ENCODE measurements at regions not wholly inside any gene's neighbourhood (a gene's known extent, or its start where the extent isn't known, plus 50 kb on each side); places are given as distances from the start of the nearest gene placed in this dataset.

- no peak overlapping the region for H3K27ac ChIP-seq (replicated peaks; ENCODE audit: low read length)
Observed at GRCh38 chr13:29909081-29909730, 58.8 kb upstream of the UBL3 start.

GRCh38 chr13:29908416-29909080 lies 58.1 kb upstream of the UBL3 start:
- Histone ChIP-seq H2BK12ac (ENCODE audit: low read length) (no peak overlapping the region), H3K79me1 (ENCODE audit: low read depth, low read length) (no peaks in the 10 kb centered on the region), H4K8ac (ENCODE audit: low read depth, low read length) (no peak overlapping the region), H3K27me3 (ENCODE audit: control insufficient read depth in 3 of 3, insufficient read depth in 3 of 3, low read depth in 1 of 3, low read length in 3 of 3) (no peaks in the 10 kb centered on the region), H3K36me3 (replicated peaks in 1 of 2; ENCODE audit: control insufficient read depth in 2 of 2, insufficient read depth in 2 of 2, low read length in 2 of 2) (no peaks in the 10 kb centered on the region), H3K27ac (replicated peaks; ENCODE audit: low read length) (no peak overlapping the region), H3K9me3 (replicated peaks in 1 of 2; ENCODE audit: control insufficient read depth in 2 of 2, insufficient read depth in 1 of 2, low read depth in 1 of 2, low read length in 2 of 2) (no peaks in the 10 kb centered on the region), H3K4me1 (ENCODE audit: control insufficient read depth in 2 of 2, insufficient read depth in 1 of 2, low read depth in 1 of 2, low read length in 2 of 2) (peaks cover 2 to 4% of the 10 kb centered on the region in 2 donors), H4K91ac (ENCODE audit: low read depth, low read length, poor library complexity) (no peak overlapping the region), H2AK5ac (ENCODE audit: low read depth, low read length) (no peak overlapping the region), H3K4me3 (ENCODE audit: low read length in 2 of 2) (no peak overlapping the region), H2BK5ac (ENCODE audit: low read length) (no peak overlapping the region), H3K4me2 (ENCODE audit: insufficient read depth, low read length, poor library complexity, severe bottlenecking) (no peak overlapping the region), H3K4ac (ENCODE audit: low read length) (no peak overlapping the region), H2BK15ac (ENCODE audit: low read length) (no peak overlapping the region), H2AFZ (ENCODE audit: low read length) (no peak overlapping the region), H3K14ac (ENCODE audit: low read length) (no peak overlapping the region), H3K18ac (ENCODE audit: low read length) (no peak overlapping the region), H3K9ac (ENCODE audit: low read depth, low read length, poor library complexity) (no peak overlapping the region), H2BK120ac (ENCODE audit: low read depth, low read length) (no peak overlapping the region), H3K23ac (ENCODE audit: low read depth, low read length, poor library complexity) (no peak overlapping the region)
- no peak for DNase-seq (ENCODE audit: low spot score)
- WGBS, 2 donors (ENCODE audit: extremely low coverage in 2 of 2, insufficient read length in 2 of 2, insufficient replicate concordance in 1 of 2) = no CpG with 5 or more reads among the region's 8 CpGs

More at GRCh38 chr13:29909081-29909730, 58.8 kb upstream of the UBL3 start:
- DNase-seq (ENCODE audit: low spot score) = no peak
- Histone ChIP-seq H2BK5ac (ENCODE audit: low read length) (no peak overlapping the region), H3K14ac (ENCODE audit: low read length) (no peak overlapping the region), H4K91ac (ENCODE audit: low read depth, low read length, poor library complexity) (no peak overlapping the region), H3K4me1 (ENCODE audit: control insufficient read depth in 2 of 2, insufficient read depth in 1 of 2, low read depth in 1 of 2, low read length in 2 of 2) (peaks cover 2 to 5% of the 10 kb centered on the region in 2 donors), H3K4ac (ENCODE audit: low read length) (no peak overlapping the region), H2AFZ (ENCODE audit: low read length) (peak overlapping the region; percentile 49), H3K9me3 (replicated peaks in 1 of 2; ENCODE audit: control insufficient read depth in 2 of 2, insufficient read depth in 1 of 2, low read depth in 1 of 2, low read length in 2 of 2) (no peaks in the 10 kb centered on the region), H3K27me3 (ENCODE audit: control insufficient read depth in 3 of 3, insufficient read depth in 3 of 3, low read depth in 1 of 3, low read length in 3 of 3) (no peaks in the 10 kb centered on the region), H3K9ac (ENCODE audit: low read depth, low read length, poor library complexity) (no peak overlapping the region), H2AK5ac (ENCODE audit: low read depth, low read length) (no peak overlapping the region), H2BK15ac (ENCODE audit: low read length) (no peak overlapping the region), H3K4me3 (ENCODE audit: low read length in 2 of 2) (no peak overlapping the region), H2BK12ac (ENCODE audit: low read length) (no peak overlapping the region), H3K79me1 (ENCODE audit: low read depth, low read length) (no peaks in the 10 kb centered on the region), H2BK120ac (ENCODE audit: low read depth, low read length) (no peak overlapping the region), H3K23ac (ENCODE audit: low read depth, low read length, poor library complexity) (no peak overlapping the region), H3K4me2 (ENCODE audit: insufficient read depth, low read length, poor library complexity, severe bottlenecking) (no peak overlapping the region), H3K36me3 (replicated peaks in 1 of 2; ENCODE audit: control insufficient read depth in 2 of 2, insufficient read depth in 2 of 2, low read length in 2 of 2) (no peaks in the 10 kb centered on the region), H3K18ac (ENCODE audit: low read length) (no peak overlapping the region), H4K8ac (ENCODE audit: low read depth, low read length) (no peak overlapping the region)
- WGBS, 2 donors (ENCODE audit: extremely low coverage in 2 of 2, insufficient read length in 2 of 2, insufficient replicate concordance in 1 of 2) = no CpG with 5 or more reads among the region's 11 CpGs

- no peak overlapping the region for H3K27ac ChIP-seq (replicated peaks; ENCODE audit: low read length)
- H3K36me3 ChIP-seq (replicated peaks in 1 of 2; ENCODE audit: control insufficient read depth in 2 of 2, insufficient read depth in 2 of 2, low read length in 2 of 2) = no peaks in the 10 kb centered on the region
- no peak overlapping the region for H4K8ac ChIP-seq (ENCODE audit: low read depth, low read length)
- H2BK15ac ChIP-seq (ENCODE audit: low read length) = no peak overlapping the region
- H3K4me1 ChIP-seq (ENCODE audit: control insufficient read depth in 2 of 2, insufficient read depth in 1 of 2, low read depth in 1 of 2, low read length in 2 of 2) = peaks cover 4% of the 10 kb centered on the region in 2 donors
- H4K91ac ChIP-seq (ENCODE audit: low read depth, low read length, poor library complexity) = no peak overlapping the region
- no peak overlapping the region for H3K14ac ChIP-seq (ENCODE audit: low read length)
- H3K79me1 ChIP-seq (ENCODE audit: low read depth, low read length) = no peaks in the 10 kb centered on the region
- H3K9ac ChIP-seq (ENCODE audit: low read depth, low read length, poor library complexity) = no peak overlapping the region
- no CpG with 5 or more reads among the region's 8 CpGs for WGBS, 2 donors (ENCODE audit: extremely low coverage in 2 of 2, insufficient read length in 2 of 2, insufficient replicate concordance in 1 of 2)
- H3K9me3 ChIP-seq (replicated peaks in 1 of 2; ENCODE audit: control insufficient read depth in 2 of 2, insufficient read depth in 1 of 2, low read depth in 1 of 2, low read length in 2 of 2) = no peaks in the 10 kb centered on the region
- H2AK5ac ChIP-seq (ENCODE audit: low read depth, low read length) = no peak overlapping the region
- H3K4me2 ChIP-seq (ENCODE audit: insufficient read depth, low read length, poor library complexity, severe bottlenecking) = no peak overlapping the region
- no peak overlapping the region for H2BK12ac ChIP-seq (ENCODE audit: low read length)
- H3K18ac ChIP-seq (ENCODE audit: low read length) = no peak overlapping the region
- H2BK120ac ChIP-seq (ENCODE audit: low read depth, low read length) = no peak overlapping the region
- no peak overlapping the region for H3K23ac ChIP-seq (ENCODE audit: low read depth, low read length, poor library complexity)
- no peak overlapping the region for H3K4me3 ChIP-seq (ENCODE audit: low read length in 2 of 2)
- no peaks in the 10 kb centered on the region for H3K27me3 ChIP-seq (ENCODE audit: control insufficient read depth in 3 of 3, insufficient read depth in 3 of 3, low read depth in 1 of 3, low read length in 3 of 3)
- no peak overlapping the region for H2AFZ ChIP-seq (ENCODE audit: low read length)
- no peak overlapping the region for H3K4ac ChIP-seq (ENCODE audit: low read length)
- H2BK5ac ChIP-seq (ENCODE audit: low read length) = no peak overlapping the region
- no peak for DNase-seq (ENCODE audit: low spot score)
Observed at GRCh38 chr13:29907670-29908069, 57.3 kb upstream of the UBL3 start.

GRCh38 chr13:29906432-29907011 lies 56.1 kb upstream of the UBL3 start:
- Histone ChIP-seq H3K79me1 (ENCODE audit: low read depth, low read length) (no peaks in the 10 kb centered on the region), H2BK120ac (ENCODE audit: low read depth, low read length) (no peak overlapping the region), H2AFZ (ENCODE audit: low read length) (no peak overlapping the region), H3K4me3 (ENCODE audit: low read length in 2 of 2) (no peak overlapping the region), H3K36me3 (replicated peaks in 1 of 2; ENCODE audit: control insufficient read depth in 2 of 2, insufficient read depth in 2 of 2, low read length in 2 of 2) (no peaks in the 10 kb centered on the region), H3K27me3 (ENCODE audit: control insufficient read depth in 3 of 3, insufficient read depth in 3 of 3, low read depth in 1 of 3, low read length in 3 of 3) (no peaks in the 10 kb centered on the region), H3K14ac (ENCODE audit: low read length) (no peak overlapping the region), H3K4ac (ENCODE audit: low read length) (no peak overlapping the region), H2BK15ac (ENCODE audit: low read length) (no peak overlapping the region), H3K4me2 (ENCODE audit: insufficient read depth, low read length, poor library complexity, severe bottlenecking) (no peak overlapping the region), H2BK5ac (ENCODE audit: low read length) (no peak overlapping the region), H3K4me1 (ENCODE audit: control insufficient read depth in 2 of 2, insufficient read depth in 1 of 2, low read depth in 1 of 2, low read length in 2 of 2) (peaks cover 4% of the 10 kb centered on the region in 2 donors), H2BK12ac (ENCODE audit: low read length) (no peak overlapping the region), H3K9me3 (replicated peaks in 1 of 2; ENCODE audit: control insufficient read depth in 2 of 2, insufficient read depth in 1 of 2, low read depth in 1 of 2, low read length in 2 of 2) (no peaks in the 10 kb centered on the region), H3K27ac (replicated peaks; ENCODE audit: low read length) (no peak overlapping the region), H2AK5ac (ENCODE audit: low read depth, low read length) (no peak overlapping the region), H4K91ac (ENCODE audit: low read depth, low read length, poor library complexity) (no peak overlapping the region), H3K23ac (ENCODE audit: low read depth, low read length, poor library complexity) (no peak overlapping the region), H3K9ac (ENCODE audit: low read depth, low read length, poor library complexity) (no peak overlapping the region), H3K18ac (ENCODE audit: low read length) (no peak overlapping the region), H4K8ac (ENCODE audit: low read depth, low read length) (no peak overlapping the region)
- WGBS, 2 donors (ENCODE audit: extremely low coverage in 2 of 2, insufficient read length in 2 of 2, insufficient replicate concordance in 1 of 2) = no CpG with 5 or more reads among the region's 6 CpGs
- no peak for DNase-seq (ENCODE audit: low spot score)
